NCI-H446 (cell line): ENCODE measurements at regions not wholly inside any gene's neighbourhood (a gene's known extent, or its start where the extent isn't known, plus 50 kb on each side); places are given as distances from the start of the nearest gene placed in this dataset.
"Not testable (repeated sequence)": the region's sequence is repeated elsewhere in the genome, so short reads cannot be mapped to it uniquely, and the experiment has no call there.

Source experiments
- DNase-seq, 2 experiments: peaks; one replicate each; lab custom pipeline; 2025; lab: John Stamatoyannopoulos, UW

GRCh38 chr3:106398891-106399600 is 530.2 kb upstream of the CBLB start:
- DNase-seq: no peak

- DNase-seq: no peak
Measured at GRCh38 chr3:106399761-106400160, 530.9 kb upstream of the CBLB start.

- peak; percentile 37 to 64 for DNase-seq
Measured at GRCh38 chr3:106401666-106402490, 533.1 kb upstream of the CBLB start.

- DNase-seq: no peak
Measured at GRCh38 chr3:106403371-106404145, 534.7 kb upstream of the CBLB start.

GRCh38 chr3:106413683-106414082 is 544.9 kb upstream of the CBLB start:
- no peak for DNase-seq

GRCh38 chr3:106420628-106421027 is 551.8 kb upstream of the CBLB start:
- DNase-seq: no peak

- no peak for DNase-seq
Measured at GRCh38 chr3:106421426-106421825, 552.6 kb upstream of the CBLB start.

GRCh38 chr3:106421909-106422308 is 553.1 kb upstream of the CBLB start:
- no peak for DNase-seq

GRCh38 chr3:106423321-106424225 is 554.8 kb upstream of the CBLB start:
- no peak for DNase-seq

- no peak for DNase-seq
Measured at GRCh38 chr3:106425026-106425425, 556.2 kb upstream of the CBLB start.

GRCh38 chr3:106425916-106426315 is 557.1 kb upstream of the CBLB start:
- DNase-seq: no peak

- DNase-seq: peak; percentile 87 to 94
Measured at GRCh38 chr3:106428565-106428994, 559.8 kb upstream of the CBLB start.

- DNase-seq: no peak
Measured at GRCh38 chr3:106431721-106432120, 562.9 kb upstream of the CBLB start.

GRCh38 chr3:106435899-106436453 is 567.2 kb upstream of the CBLB start:
- DNase-seq: no peak

- no peak for DNase-seq
Measured at GRCh38 chr3:106438887-106439286, 570.1 kb upstream of the CBLB start.

- no peak for DNase-seq
Measured at GRCh38 chr3:106440672-106441071, 571.9 kb upstream of the CBLB start.

GRCh38 chr3:106446271-106446670 is 577.5 kb upstream of the CBLB start:
- DNase-seq: no peak

- no peak for DNase-seq
Measured at GRCh38 chr3:106447723-106448301, 579.0 kb upstream of the CBLB start.

GRCh38 chr3:106448372-106448966 is 579.7 kb upstream of the CBLB start:
- not testable (repeated sequence) for DNase-seq

GRCh38 chr3:106452096-106452495 is 583.3 kb upstream of the CBLB start:
- DNase-seq: no peak
